HCT116 (cell line): ENCODE measurements at regions not wholly inside any gene's neighbourhood (a gene's known extent, or its start where the extent isn't known, plus 50 kb on each side); places are given as distances from the start of the nearest gene placed in this dataset.

Experiments used
- ATAC-seq: fragments of 200-7000 bp; cut with Tn5 transposase; 2 replicates; pipeline ENCODE4 v1.9.1; 2020; ENCODE audit warnings: mild to moderate bottlenecking, moderate library complexity
- BruUV-seq: library from RNA; stranded (reverse); fragments of 400-500 nt; replicated peaks from 2 replicates; lab custom pipeline; 2021; lab: Mats Ljungman, UMichigan
- CTCF ChIA-PET: fragments of 300-600 bp; sonication (Branson Sonifier 250); formaldehyde crosslinking; loops from one replicate; lab custom pipeline; 2021; ENCODE audit warnings: antibody characterized with exemption; lab: Charles Lee
- POLR2A ChIA-PET: fragments of 300-600, 350-600 bp; sonication (Branson Sonifier 250); formaldehyde crosslinking; loops from one replicate; lab custom pipeline; 2021; ENCODE audit warnings: antibody characterized with exemption; lab: Charles Lee
- RAD21 ChIA-PET, 2 experiments: fragments of 300-600 bp; sonication (Branson Sonifier 250); formaldehyde crosslinking; loops; one replicate each; lab custom pipeline; 2023; ENCODE audit warnings: low total read pairs in 2 of 2; ENCODE audit not compliant: uncharacterized antibody in 2 of 2, unreplicated experiment in 2 of 2, low non-redundant PET in 1 of 2; lab: Charles Lee
- DNase-seq: peaks from one replicate; pipeline ENCODE4 v3.0.0-alpha.2; 2010; ENCODE audit warnings: low read depth, low spot score
- H2AFZ ChIP-seq: fragments of 200-600 bp; shearing (Covaris generic), sonication (generic); 2 replicates; pipeline ENCODE4 v1.6.1; 2017; ENCODE audit warnings: low read depth, mixed run types, mixed read lengths, antibody characterized with exemption, low read length; ENCODE audit not compliant: poor library complexity, severe bottlenecking
- H3K27ac ChIP-seq: 2 replicates; pipeline ENCODE4 v1.5.1; 2012; ENCODE audit warnings: low read depth, low read length
- H3K27me3 ChIP-seq: fragments of 200-600 bp; sonication (generic); 2 replicates; pipeline ENCODE4 v1.6.1; 2016; ENCODE audit warnings: mixed run types, low read length, mixed read lengths; ENCODE audit not compliant: insufficient read depth
- H3K36me3 ChIP-seq, 2 experiments: fragments of 200-500 bp in 1 of 2; fragments of 200-600 bp in 1 of 2; sonication (Bioruptor generic) in 1 of 2; sonication (generic) in 1 of 2; 2 replicates each; pipeline versions ENCODE4 v1.5.1 to v1.6.1; 2014 to 2016; ENCODE audit warnings: low read length in 2 of 2, inconsistent platforms in 1 of 2, mixed read lengths in 1 of 2, mixed run types in 1 of 2; ENCODE audit not compliant: insufficient read depth in 2 of 2, control insufficient read depth in 1 of 2
- H3K4me1 ChIP-seq, 2 experiments: fragments of 200-600 bp in 1 of 2; sonication (generic) in 1 of 2; 2 replicates each; pipeline versions ENCODE4 v1.5.1 to v1.6.1; 2012 to 2017; ENCODE audit warnings: low read length in 2 of 2, inconsistent platforms in 1 of 2, mild to moderate bottlenecking in 1 of 2, mixed read lengths in 1 of 2, mixed run types in 1 of 2, moderate library complexity in 1 of 2; ENCODE audit not compliant: insufficient read depth in 2 of 2, control insufficient read depth in 1 of 2
- H3K4me2 ChIP-seq: fragments of 200-600 bp; sonication (generic); 2 replicates; pipeline ENCODE4 v1.6.1; 2017; ENCODE audit warnings: mixed run types, low read length, mixed read lengths
- H3K4me3 ChIP-seq, 2 experiments: fragments of 200-600 bp in 1 of 2; sonication (generic) in 1 of 2; replicated peaks in 1 of 2; 2 replicates each; pipeline ENCODE4 v1.5.1; 2011 to 2016; ENCODE audit warnings: low read length in 2 of 2, control low read depth in 1 of 2, low read depth in 1 of 2, mild to moderate bottlenecking in 1 of 2, mixed read lengths in 1 of 2, mixed run types in 1 of 2
- H3K79me2 ChIP-seq: fragments of 200-600 bp; sonication (generic); 2 replicates; pipeline ENCODE4 v1.6.1; 2017; ENCODE audit warnings: mild to moderate bottlenecking, mixed run types, low read length, moderate library complexity, mixed read lengths; ENCODE audit not compliant: insufficient read depth
- H3K9ac ChIP-seq: fragments of 200-600 bp; sonication (generic); 2 replicates; pipeline ENCODE4 v1.6.1; 2016; ENCODE audit warnings: low read length, mixed read lengths
- H3K9me2 ChIP-seq: fragments of 200-600 bp; sonication (generic), shearing (Covaris generic); 2 replicates; pipeline ENCODE4 v1.6.1; 2017; ENCODE audit warnings: mixed run types, mild to moderate bottlenecking, moderate library complexity; ENCODE audit not compliant: insufficient read depth
- H3K9me3 ChIP-seq, 2 experiments: fragments of 200-500 bp in 1 of 2; fragments of 200-600 bp in 1 of 2; sonication (Bioruptor generic) in 1 of 2; sonication (generic) in 1 of 2; 2 replicates each; pipeline ENCODE4 v1.6.1; 2014 to 2017; ENCODE audit warnings: low read length in 2 of 2, mixed read lengths in 2 of 2, inconsistent platforms in 1 of 2, low read depth in 1 of 2, mild to moderate bottlenecking in 1 of 2, mixed run types in 1 of 2, moderate library complexity in 1 of 2; ENCODE audit not compliant: control insufficient read depth in 1 of 2, insufficient read depth in 1 of 2
- H4K20me1 ChIP-seq: fragments of 200-600 bp; sonication (generic), shearing (Covaris generic); 2 replicates; pipeline ENCODE4 v1.6.1; 2017; ENCODE audit warnings: mixed run types, mild to moderate bottlenecking, moderate library complexity; ENCODE audit not compliant: insufficient read depth
- CBX3 ChIP-seq: IDR thresholded peaks from 2 replicates; pipeline ENCODE4 v1.6.1; 2012; ENCODE audit warnings: low read depth
- EGR1 ChIP-seq: IDR thresholded peaks from 2 replicates; pipeline ENCODE4 v1.6.1; 2012; ENCODE audit warnings: low read depth
- ELF1 ChIP-seq: IDR thresholded peaks from 2 replicates; pipeline ENCODE4 v1.6.1; 2012; ENCODE audit warnings: low read depth, borderline replicate concordance
- EZH2 ChIP-seq: fragments of 200-600 bp; sonication (generic); IDR thresholded peaks from 2 replicates; pipeline ENCODE4 v1.6.1; 2017; ENCODE audit warnings: antibody characterized with exemption, mixed run types
- FOSL1 ChIP-seq: IDR thresholded peaks from 2 replicates; pipeline ENCODE4 v1.6.1; 2012; ENCODE audit warnings: low read depth
- JUND ChIP-seq: IDR thresholded peaks from 2 replicates; pipeline ENCODE4 v1.6.1; 2012
- POLR2AphosphoS5 ChIP-seq: IDR thresholded peaks from 2 replicates; pipeline ENCODE4 v1.6.1; 2011; ENCODE audit warnings: mild to moderate bottlenecking, low read depth, low read length, moderate library complexity
- RAD21 ChIP-seq: IDR thresholded peaks from 2 replicates; pipeline ENCODE4 v1.6.1; 2012; ENCODE audit warnings: low read depth, mild to moderate bottlenecking
- SIN3A ChIP-seq: IDR thresholded peaks from 2 replicates; pipeline ENCODE4 v1.6.1; 2012; ENCODE audit warnings: low read depth
- SP1 ChIP-seq: IDR thresholded peaks from 2 replicates; pipeline ENCODE4 v1.6.1; 2012; ENCODE audit warnings: low read depth
- SRF ChIP-seq: IDR thresholded peaks from 2 replicates; pipeline ENCODE4 v1.6.1; 2012; ENCODE audit warnings: low read depth
- YY1 ChIP-seq: IDR thresholded peaks from 2 replicates; pipeline ENCODE4 v1.6.1; 2011; ENCODE audit warnings: low read length, low read depth, moderate library complexity, mild to moderate bottlenecking; ENCODE audit not compliant: insufficient replicate concordance; ENCODE audit errors: extremely low read depth
- ZFX ChIP-seq: fragments of 450-650 bp; IDR thresholded peaks from 2 replicates; pipeline ENCODE4 v1.6.1; 2017
- ZNF274 ChIP-seq: fragments of 200-500 bp; sonication (Bioruptor generic); IDR thresholded peaks from 2 replicates; pipeline ENCODE4 v1.6.1; 2014; ENCODE audit warnings: mild to moderate bottlenecking, low read depth, low read length, inconsistent platforms
- intact Hi-C: fragments of 100-400 bp; cut with micrococcal nuclease; formaldehyde crosslinking; loops from 2 replicates; pipeline ENCODE4 v1.10.0; 2022
- TF ChIP-seq, protein P1 (sequence below): IDR thresholded peaks from 2 replicates; pipeline ENCODE4 v1.6.1; 2011; ENCODE audit warnings: mild to moderate bottlenecking, low read length, moderate library complexity; ENCODE audit not compliant: insufficient replicate concordance; ENCODE audit errors: extremely low read depth
- TF ChIP-seq, protein P2 (sequence below): IDR thresholded peaks from 2 replicates; pipeline ENCODE4 v1.6.1; 2012
- TF ChIP-seq, protein P3 (sequence below), 3 experiments: fragments of 200-600 bp in 1 of 3; sonication (generic) in 1 of 3; IDR thresholded peaks in 2 of 3; conservative IDR thresholded peaks in 1 of 3; 2 replicates each; pipeline ENCODE4 v1.5.1; 2012 to 2017; ENCODE audit warnings: low read depth in 2 of 3, low read length in 2 of 3, antibody characterized with exemption in 1 of 3, borderline replicate concordance in 1 of 3, control low read depth in 1 of 3, mild to moderate bottlenecking in 1 of 3, mixed read lengths in 1 of 3, mixed run types in 1 of 3, moderate library complexity in 1 of 3; ENCODE audit not compliant: insufficient read depth in 1 of 3
- TF ChIP-seq, protein P4 (sequence below): IDR thresholded peaks from 2 replicates; pipeline ENCODE4 v1.6.1; 2012; ENCODE audit warnings: low read depth
- TF ChIP-seq, protein P5 (sequence below): IDR thresholded peaks from 2 replicates; pipeline ENCODE4 v1.6.1; 2012

DNA sequence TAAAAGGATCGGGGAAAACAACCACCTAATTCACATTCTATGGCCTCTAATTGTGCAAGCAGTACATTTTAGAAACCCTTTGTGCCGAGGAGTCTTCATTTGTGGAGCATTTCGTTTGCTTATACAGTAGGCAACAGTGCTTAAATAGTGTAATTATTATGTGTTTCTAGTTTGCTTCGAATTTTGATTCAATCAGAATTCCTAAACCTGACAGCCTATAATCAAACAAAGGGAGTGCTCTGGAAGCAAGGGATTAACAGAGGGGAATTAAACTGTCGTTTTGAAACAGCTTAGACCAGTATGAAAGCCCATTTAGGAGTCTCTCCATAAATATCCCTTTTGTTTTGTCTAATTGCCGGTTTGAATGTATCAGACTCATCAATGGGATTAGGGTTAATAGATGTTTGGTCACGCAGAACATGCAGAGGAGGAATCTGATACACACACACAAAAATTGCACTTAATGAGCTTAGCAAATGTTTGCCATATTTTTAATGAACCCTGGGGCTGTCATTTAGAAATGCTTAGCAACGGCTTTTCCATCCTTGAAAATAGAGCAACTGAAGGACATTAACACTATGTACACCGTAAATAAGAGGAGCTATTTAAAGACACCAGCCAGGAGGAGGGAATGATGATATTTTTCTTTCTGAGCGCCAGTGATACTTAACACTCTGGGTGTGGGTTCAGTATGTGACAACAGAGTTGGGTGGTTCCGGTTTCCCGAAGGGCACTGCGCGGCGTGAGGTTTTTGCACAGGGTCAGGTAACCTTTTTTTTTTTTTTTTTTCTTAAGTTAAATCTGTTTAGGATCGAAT lies 404.7 kb downstream of the TLE4 start:
- DNase-seq (no peak), ATAC-seq (no peak)
- Histone ChIP-seq H3K4me3 (no peak overlapping the region), H3K27ac (no peak overlapping the region), H3K9me3 (peaks cover 3 to 11% of the 10 kb centered on the region in 2 experiments; a peak in 3 of 4 replicates), H3K4me1 (no peaks in the 10 kb centered on the region), H3K36me3 (no peaks in the 10 kb centered on the region), H3K79me2 (no peaks in the 10 kb centered on the region), H4K20me1 (no peaks in the 10 kb centered on the region), H3K9me2 (no peaks in the 10 kb centered on the region), H3K27me3 (no peaks in the 10 kb centered on the region), H3K4me2 (no peak overlapping the region), H3K9ac (no peak overlapping the region)
- ChIA-PET CTCF (no interaction called here), RAD21 (no interaction called here), POLR2A (no interaction called here)
- intact Hi-C loops = no loop called here
- TF ChIP-seq, protein P1, sequence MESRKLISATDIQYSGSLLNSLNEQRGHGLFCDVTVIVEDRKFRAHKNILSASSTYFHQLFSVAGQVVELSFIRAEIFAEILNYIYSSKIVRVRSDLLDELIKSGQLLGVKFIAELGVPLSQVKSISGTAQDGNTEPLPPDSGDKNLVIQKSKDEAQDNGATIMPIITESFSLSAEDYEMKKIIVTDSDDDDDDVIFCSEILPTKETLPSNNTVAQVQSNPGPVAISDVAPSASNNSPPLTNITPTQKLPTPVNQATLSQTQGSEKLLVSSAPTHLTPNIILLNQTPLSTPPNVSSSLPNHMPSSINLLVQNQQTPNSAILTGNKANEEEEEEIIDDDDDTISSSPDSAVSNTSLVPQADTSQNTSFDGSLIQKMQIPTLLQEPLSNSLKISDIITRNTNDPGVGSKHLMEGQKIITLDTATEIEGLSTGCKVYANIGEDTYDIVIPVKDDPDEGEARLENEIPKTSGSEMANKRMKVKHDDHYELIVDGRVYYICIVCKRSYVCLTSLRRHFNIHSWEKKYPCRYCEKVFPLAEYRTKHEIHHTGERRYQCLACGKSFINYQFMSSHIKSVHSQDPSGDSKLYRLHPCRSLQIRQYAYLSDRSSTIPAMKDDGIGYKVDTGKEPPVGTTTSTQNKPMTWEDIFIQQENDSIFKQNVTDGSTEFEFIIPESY = no peak
- TF ChIP-seq SIN3A (no peak), ZNF274 (no peak), SRF (no peak), EZH2 (no peak), ZFX (no peak), YY1 (no peak), JUND (no peak), RAD21 (no peak), SP1 (no peak), EGR1 (no peak), CBX3 (no peak), ELF1 (no peak), FOSL1 (no peak), POLR2AphosphoS5 (no peak)
- TF ChIP-seq, protein P2, sequence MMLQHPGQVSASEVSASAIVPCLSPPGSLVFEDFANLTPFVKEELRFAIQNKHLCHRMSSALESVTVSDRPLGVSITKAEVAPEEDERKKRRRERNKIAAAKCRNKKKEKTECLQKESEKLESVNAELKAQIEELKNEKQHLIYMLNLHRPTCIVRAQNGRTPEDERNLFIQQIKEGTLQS = no peak
- TF ChIP-seq, protein P3, sequence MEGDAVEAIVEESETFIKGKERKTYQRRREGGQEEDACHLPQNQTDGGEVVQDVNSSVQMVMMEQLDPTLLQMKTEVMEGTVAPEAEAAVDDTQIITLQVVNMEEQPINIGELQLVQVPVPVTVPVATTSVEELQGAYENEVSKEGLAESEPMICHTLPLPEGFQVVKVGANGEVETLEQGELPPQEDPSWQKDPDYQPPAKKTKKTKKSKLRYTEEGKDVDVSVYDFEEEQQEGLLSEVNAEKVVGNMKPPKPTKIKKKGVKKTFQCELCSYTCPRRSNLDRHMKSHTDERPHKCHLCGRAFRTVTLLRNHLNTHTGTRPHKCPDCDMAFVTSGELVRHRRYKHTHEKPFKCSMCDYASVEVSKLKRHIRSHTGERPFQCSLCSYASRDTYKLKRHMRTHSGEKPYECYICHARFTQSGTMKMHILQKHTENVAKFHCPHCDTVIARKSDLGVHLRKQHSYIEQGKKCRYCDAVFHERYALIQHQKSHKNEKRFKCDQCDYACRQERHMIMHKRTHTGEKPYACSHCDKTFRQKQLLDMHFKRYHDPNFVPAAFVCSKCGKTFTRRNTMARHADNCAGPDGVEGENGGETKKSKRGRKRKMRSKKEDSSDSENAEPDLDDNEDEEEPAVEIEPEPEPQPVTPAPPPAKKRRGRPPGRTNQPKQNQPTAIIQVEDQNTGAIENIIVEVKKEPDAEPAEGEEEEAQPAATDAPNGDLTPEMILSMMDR (IDR thresholded peaks at IDR 0.05 in 2 of 3, conservative IDR thresholded peaks at IDR 0.05 in 1 of 3; ENCODE audit: borderline replicate concordance in 1 of 3, insufficient read depth in 1 of 3, low read depth in 2 of 3, low read length in 2 of 3) = no peak
- TF ChIP-seq, protein P4, sequence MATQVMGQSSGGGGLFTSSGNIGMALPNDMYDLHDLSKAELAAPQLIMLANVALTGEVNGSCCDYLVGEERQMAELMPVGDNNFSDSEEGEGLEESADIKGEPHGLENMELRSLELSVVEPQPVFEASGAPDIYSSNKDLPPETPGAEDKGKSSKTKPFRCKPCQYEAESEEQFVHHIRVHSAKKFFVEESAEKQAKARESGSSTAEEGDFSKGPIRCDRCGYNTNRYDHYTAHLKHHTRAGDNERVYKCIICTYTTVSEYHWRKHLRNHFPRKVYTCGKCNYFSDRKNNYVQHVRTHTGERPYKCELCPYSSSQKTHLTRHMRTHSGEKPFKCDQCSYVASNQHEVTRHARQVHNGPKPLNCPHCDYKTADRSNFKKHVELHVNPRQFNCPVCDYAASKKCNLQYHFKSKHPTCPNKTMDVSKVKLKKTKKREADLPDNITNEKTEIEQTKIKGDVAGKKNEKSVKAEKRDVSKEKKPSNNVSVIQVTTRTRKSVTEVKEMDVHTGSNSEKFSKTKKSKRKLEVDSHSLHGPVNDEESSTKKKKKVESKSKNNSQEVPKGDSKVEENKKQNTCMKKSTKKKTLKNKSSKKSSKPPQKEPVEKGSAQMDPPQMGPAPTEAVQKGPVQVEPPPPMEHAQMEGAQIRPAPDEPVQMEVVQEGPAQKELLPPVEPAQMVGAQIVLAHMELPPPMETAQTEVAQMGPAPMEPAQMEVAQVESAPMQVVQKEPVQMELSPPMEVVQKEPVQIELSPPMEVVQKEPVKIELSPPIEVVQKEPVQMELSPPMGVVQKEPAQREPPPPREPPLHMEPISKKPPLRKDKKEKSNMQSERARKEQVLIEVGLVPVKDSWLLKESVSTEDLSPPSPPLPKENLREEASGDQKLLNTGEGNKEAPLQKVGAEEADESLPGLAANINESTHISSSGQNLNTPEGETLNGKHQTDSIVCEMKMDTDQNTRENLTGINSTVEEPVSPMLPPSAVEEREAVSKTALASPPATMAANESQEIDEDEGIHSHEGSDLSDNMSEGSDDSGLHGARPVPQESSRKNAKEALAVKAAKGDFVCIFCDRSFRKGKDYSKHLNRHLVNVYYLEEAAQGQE = no peak
- TF ChIP-seq, protein P5, sequence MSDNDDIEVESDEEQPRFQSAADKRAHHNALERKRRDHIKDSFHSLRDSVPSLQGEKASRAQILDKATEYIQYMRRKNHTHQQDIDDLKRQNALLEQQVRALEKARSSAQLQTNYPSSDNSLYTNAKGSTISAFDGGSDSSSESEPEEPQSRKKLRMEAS = no peak
- TF ChIP-seq, all 23 proteins: peak for 0
- no TSS peak for BruUV-seq
- no peak overlapping the region for H2AFZ ChIP-seq
